Adrenal gland (tissue), 9 donors: ENCODE measurements at regions not wholly inside any gene's neighbourhood (a gene's known extent, or its start where the extent isn't known, plus 50 kb on each side); places are given as distances from the start of the nearest gene placed in this dataset.

ENCODE experiments used
- DNase-seq, 7 donors: peaks; one replicate each; pipeline ENCODE4 v3.0.0-alpha.2; 2019 to 2020
- H3K27ac ChIP-seq, 5 donors: fragments of 200-600 bp; sonication (generic) in 4 of 5; 1 replicate in 3 of 5; 2 replicates in 2 of 5; pipeline versions ENCODE4 v1.5.1 to v1.8.0; 2016 to 2020; ENCODE audit warnings: mild to moderate bottlenecking in 1 of 5
- H3K27me3 ChIP-seq: fragments of 200-600 bp; 2 replicates; pipeline ENCODE4 v1.8.0; 2021
- H3K36me3 ChIP-seq, 2 donors: fragments of 200-600 bp; replicated peaks in 1 of 2; 1 replicate in 1 of 2; 2 replicates in 1 of 2; pipeline versions ENCODE4 v1.5.1 to v1.8.0; 2018 to 2022
- H3K4me1 ChIP-seq, 2 donors: fragments of 200-600 bp; replicated peaks in 1 of 2; 1 replicate in 1 of 2; 2 replicates in 1 of 2; pipeline versions ENCODE4 v1.5.1 to v1.8.0; 2018 to 2021
- H3K4me3 ChIP-seq, 4 donors: fragments of 200-600 bp; sonication (generic) in 3 of 4; one replicate each; pipeline ENCODE4 v1.5.1; 2016 to 2018
- H3K9me3 ChIP-seq, 3 donors: fragments of 200-600 bp; sonication (generic) in 1 of 3; replicated peaks in 1 of 3; 1 replicate in 2 of 3; 2 replicates in 1 of 3; pipeline versions ENCODE4 v1.5.1 to v1.8.0; 2016 to 2021
- POLR2A ChIP-seq, 2 donors: fragments of 450-650 bp; IDR thresholded peaks; one replicate each; pipeline ENCODE4 v1.6.1; 2017; ENCODE audit warnings: antibody characterized with exemption in 2 of 2, mild to moderate bottlenecking in 2 of 2, moderate library complexity in 1 of 2
- WGBS, 4 donors: extraction: QIAGEN DNeasy Blood & Tissue Kit in 2 of 4; methylation state at CpG; one replicate each; pipeline versions ENCODE4 v1.1.5 to v1.1.7; 2013 to 2017; 5-methylcytosine and 5-hydroxymethylcytosine counted together
- intact Hi-C, 2 donors: fragments of 100-400 bp; cut with DNase I; formaldehyde crosslinking; loops; one replicate each; pipeline versions ENCODE4 v1.14.1 to v1.15.0; 2022 to 2023
- TF ChIP-seq, protein P1 (sequence below), 6 experiments: fragments of 450-650 bp in 4 of 6; fragments of 200-600 bp in 2 of 6; sonication (generic) in 1 of 6; IDR thresholded peaks; 1 replicate in 5 of 6; 2 replicates in 1 of 6; pipeline versions ENCODE4 v1.5.1 to v1.8.0; 2016 to 2021; ENCODE audit warnings: antibody characterized with exemption in 6 of 6, mild to moderate bottlenecking in 2 of 6, moderate library complexity in 1 of 6
- donor health status: healthy with polysubstance abuse.
- donor health status: Bipolar disorder and iron deficiency.
- donor health status: DM: yes; HTN: yes; CAD: no.
- donor health status: DM: no; HTN: no; CAD: no.
- donor health status: DM: no; HTN: no; CAD: no.

DNA sequence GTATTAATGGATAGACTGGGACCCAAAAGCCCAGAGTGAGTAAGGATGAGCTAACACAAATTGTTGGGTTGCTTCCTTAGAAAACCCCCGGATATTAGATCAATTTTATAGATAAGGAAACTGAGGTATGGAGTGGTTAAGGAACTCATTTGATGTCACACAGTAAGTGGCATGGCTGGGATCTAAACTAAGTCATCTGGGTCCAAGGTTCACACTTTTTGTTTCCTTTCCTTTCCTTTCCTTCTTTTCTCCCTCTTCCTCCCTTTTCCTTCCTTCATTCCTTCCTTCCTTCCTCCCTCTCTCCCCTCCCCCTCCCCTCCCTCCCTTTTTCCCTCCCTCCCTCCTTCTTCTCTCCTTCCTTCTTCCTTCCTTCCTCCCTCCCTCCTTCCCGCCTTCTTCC lies 469.5 kb downstream of the TYW1 start:
- WGBS, 4 donors, result 54 to 83% (median 71%) methylated on average over 1 to 2 of the region's 2 CpGs
- Histone ChIP-seq H3K4me1 (no peaks in the 10 kb centered on the region), H3K9me3 (no peaks in the 10 kb centered on the region), H3K36me3 (no peaks in the 10 kb centered on the region), H3K27me3 (no peaks in the 10 kb centered on the region), H3K27ac (no peak overlapping the region), H3K4me3 (no peak overlapping the region)
- DNase-seq, result no peak
- TF ChIP-seq POLR2A (IDR thresholded peaks at IDR 0.05), result no peak
- TF ChIP-seq, protein P1, sequence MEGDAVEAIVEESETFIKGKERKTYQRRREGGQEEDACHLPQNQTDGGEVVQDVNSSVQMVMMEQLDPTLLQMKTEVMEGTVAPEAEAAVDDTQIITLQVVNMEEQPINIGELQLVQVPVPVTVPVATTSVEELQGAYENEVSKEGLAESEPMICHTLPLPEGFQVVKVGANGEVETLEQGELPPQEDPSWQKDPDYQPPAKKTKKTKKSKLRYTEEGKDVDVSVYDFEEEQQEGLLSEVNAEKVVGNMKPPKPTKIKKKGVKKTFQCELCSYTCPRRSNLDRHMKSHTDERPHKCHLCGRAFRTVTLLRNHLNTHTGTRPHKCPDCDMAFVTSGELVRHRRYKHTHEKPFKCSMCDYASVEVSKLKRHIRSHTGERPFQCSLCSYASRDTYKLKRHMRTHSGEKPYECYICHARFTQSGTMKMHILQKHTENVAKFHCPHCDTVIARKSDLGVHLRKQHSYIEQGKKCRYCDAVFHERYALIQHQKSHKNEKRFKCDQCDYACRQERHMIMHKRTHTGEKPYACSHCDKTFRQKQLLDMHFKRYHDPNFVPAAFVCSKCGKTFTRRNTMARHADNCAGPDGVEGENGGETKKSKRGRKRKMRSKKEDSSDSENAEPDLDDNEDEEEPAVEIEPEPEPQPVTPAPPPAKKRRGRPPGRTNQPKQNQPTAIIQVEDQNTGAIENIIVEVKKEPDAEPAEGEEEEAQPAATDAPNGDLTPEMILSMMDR (IDR thresholded peaks at IDR 0.05), result no peak
- intact Hi-C loops, result no loop called here

DNA sequence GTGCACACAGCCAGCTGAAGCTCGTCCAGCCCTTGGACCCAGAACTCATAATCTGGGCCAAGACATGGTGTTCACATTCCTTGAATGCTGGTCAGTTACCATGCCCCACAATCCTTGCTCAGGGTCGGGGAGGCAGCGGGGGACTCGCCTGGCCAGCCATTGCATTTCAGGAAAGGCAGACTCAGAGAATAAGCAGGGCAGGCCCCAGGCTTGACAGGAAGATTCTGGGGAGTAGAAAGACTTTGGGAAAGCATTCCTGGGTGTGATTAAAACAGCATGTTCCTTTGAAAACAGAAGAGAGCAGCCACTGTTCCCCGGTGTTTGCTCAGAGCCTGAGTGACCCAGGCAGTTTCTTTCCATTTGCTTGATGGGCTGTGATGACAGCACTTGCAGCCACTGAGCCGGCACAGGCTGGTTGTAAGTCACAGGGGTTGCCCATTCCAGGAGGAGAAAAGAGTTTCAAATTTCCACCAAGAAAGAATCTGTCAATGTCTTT lies 473.7 kb downstream of the TYW1 start:
- no peaks in the 10 kb centered on the region for H3K27me3 ChIP-seq
- 63 to 71% (median 69%) methylated on average over 4 to 6 of the region's 6 CpGs for WGBS, 4 donors
- no peak overlapping the region for H3K4me3 ChIP-seq
- H3K4me1 ChIP-seq, result no peaks in the 10 kb centered on the region
- H3K36me3 ChIP-seq, result no peaks in the 10 kb centered on the region
- H3K27ac ChIP-seq, result no peak overlapping the region
- no peaks in the 10 kb centered on the region for H3K9me3 ChIP-seq
- peak in 1 of 7 donors; percentile 18 for DNase-seq
- intact Hi-C loops, result no loop called here
- TF ChIP-seq, protein P1 (IDR thresholded peaks at IDR 0.05), result no peak
- TF ChIP-seq POLR2A (IDR thresholded peaks at IDR 0.05), result no peak

DNA sequence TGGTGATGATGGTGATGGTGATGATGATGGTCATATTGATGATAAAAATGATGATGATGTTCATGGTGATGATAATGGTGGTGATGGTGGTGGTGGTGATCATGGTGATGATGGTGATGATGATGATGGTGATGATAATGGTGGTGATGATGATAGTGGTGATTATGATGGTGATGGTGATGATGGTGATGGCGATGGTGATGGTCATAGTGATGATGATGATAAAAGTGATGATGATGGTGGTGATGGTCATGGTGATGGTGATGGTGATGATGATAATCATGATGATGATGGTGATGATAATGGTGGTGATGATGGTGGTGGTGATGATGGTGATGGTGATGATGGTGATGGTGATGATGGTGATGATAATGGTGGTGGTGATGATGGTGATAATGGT lies 478.7 kb downstream of the TYW1 start:
- no peak overlapping the region for H3K4me3 ChIP-seq
- no peak for TF ChIP-seq POLR2A (IDR thresholded peaks at IDR 0.05)
- TF ChIP-seq, protein P1 (IDR thresholded peaks at IDR 0.05), result no peak
- H3K36me3 ChIP-seq, result no peaks in the 10 kb centered on the region
- DNase-seq, result no peak
- WGBS, 4 donors, result 88 to 94% (median 91%) methylated on average over 1 of the region's 1 CpG
- intact Hi-C loops, result no loop called here
- H3K9me3 ChIP-seq, result no peaks in the 10 kb centered on the region
- no peak overlapping the region for H3K27ac ChIP-seq
- no peaks in the 10 kb centered on the region for H3K27me3 ChIP-seq
- H3K4me1 ChIP-seq, result no peaks in the 10 kb centered on the region

DNA sequence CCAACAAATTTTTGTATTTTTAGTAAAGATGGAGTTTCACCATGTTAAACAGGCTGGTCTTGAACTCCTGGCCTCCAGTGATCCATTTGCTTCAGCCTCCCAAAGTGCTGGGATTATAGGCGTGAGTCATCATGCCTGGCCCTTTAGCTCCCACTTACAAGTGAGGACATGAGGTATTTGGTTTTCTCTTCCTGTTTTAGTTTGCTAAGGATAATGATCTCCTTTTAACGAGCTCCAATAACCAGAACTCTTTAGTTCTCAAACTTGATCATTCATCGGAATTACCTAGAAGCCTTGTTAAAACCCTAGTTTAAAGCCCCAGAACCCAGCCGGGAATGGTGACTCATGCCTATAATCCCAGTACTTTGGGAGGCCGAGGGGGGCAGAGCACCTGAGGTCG lies 481.4 kb downstream of the TYW1 start:
- no peak for DNase-seq
- Histone ChIP-seq H3K27me3 (no peaks in the 10 kb centered on the region), H3K27ac (no peak overlapping the region), H3K4me3 (no peak overlapping the region), H3K36me3 (no peaks in the 10 kb centered on the region), H3K4me1 (no peaks in the 10 kb centered on the region), H3K9me3 (no peaks in the 10 kb centered on the region)
- intact Hi-C loops, result no loop called here
- TF ChIP-seq, protein P1 (IDR thresholded peaks at IDR 0.05), result no peak
- WGBS, 4 donors, result 81 to 87% (median 83%) methylated on average over 6 of the region's 6 CpGs
